ENCODE measurements at regions not wholly inside any gene's neighbourhood (a gene's known extent, or its start where the extent isn't known, plus 50 kb on each side); places are given as distances from the start of the nearest gene placed in this dataset.

GRCh38 chr20:24782301-24782700, 166.8 kb upstream of the CST7 start:
- Histone ChIP-seq H3F3A (ENCODE audit: control insufficient read depth, insufficient read depth) (no peaks in the 10 kb centered on the region), H4K20me1 (ENCODE audit: control insufficient read depth, insufficient read depth, low read depth, low read length) (no peaks in the 10 kb centered on the region), H3K9me3 (ENCODE audit: control insufficient read depth, insufficient read depth, low read length) (no peaks in the 10 kb centered on the region), H3K79me2 (ENCODE audit: control insufficient read depth, low read length) (no peaks in the 10 kb centered on the region), H3K4me3 (ENCODE audit: low read length) (no peak overlapping the region), H3K4me1 (ENCODE audit: control insufficient read depth, low read length) (no peaks in the 10 kb centered on the region), H3K27me3 (ENCODE audit: control insufficient read depth, low read length) (peaks cover 9% of the 10 kb centered on the region; the same call in 1 of the 2 replicates), H3K36me3 (ENCODE audit: control insufficient read depth, low read length) (no peaks in the 10 kb centered on the region), H3K9me2 (replicated peaks; ENCODE audit: control insufficient read depth, low read length) (no peaks in the 10 kb centered on the region), H3K27ac (ENCODE audit: low read depth, low read length) (no peak overlapping the region), H3K4me2 (ENCODE audit: low read length) (no peak overlapping the region)
- TF ChIP-seq EZH2phosphoT487 (IDR thresholded peaks at IDR 0.05; ENCODE audit: borderline replicate concordance, low read length) = no peak

GRCh38 chr20:24782801-24783630, 166.1 kb upstream of the CST7 start:
- no peaks in the 10 kb centered on the region for H3K36me3 ChIP-seq (ENCODE audit: control insufficient read depth, low read length)
- no peaks in the 10 kb centered on the region for H3K79me2 ChIP-seq (ENCODE audit: control insufficient read depth, low read length)
- H3F3A ChIP-seq (ENCODE audit: control insufficient read depth, insufficient read depth) = no peaks in the 10 kb centered on the region
- H3K27me3 ChIP-seq (ENCODE audit: control insufficient read depth, low read length) = peaks cover 9% of the 10 kb centered on the region; the same call in 1 of the 2 replicates
- H3K9me2 ChIP-seq (replicated peaks; ENCODE audit: control insufficient read depth, low read length) = no peaks in the 10 kb centered on the region
- no peak overlapping the region for H3K27ac ChIP-seq (ENCODE audit: low read depth, low read length)
- no peak overlapping the region for H3K4me3 ChIP-seq (ENCODE audit: low read length)
- H3K4me2 ChIP-seq (ENCODE audit: low read length) = no peak overlapping the region
- no peaks in the 10 kb centered on the region for H3K4me1 ChIP-seq (ENCODE audit: control insufficient read depth, low read length)
- no peaks in the 10 kb centered on the region for H4K20me1 ChIP-seq (ENCODE audit: control insufficient read depth, insufficient read depth, low read depth, low read length)
- no peaks in the 10 kb centered on the region for H3K9me3 ChIP-seq (ENCODE audit: control insufficient read depth, insufficient read depth, low read length)
- TF ChIP-seq, protein P1, sequence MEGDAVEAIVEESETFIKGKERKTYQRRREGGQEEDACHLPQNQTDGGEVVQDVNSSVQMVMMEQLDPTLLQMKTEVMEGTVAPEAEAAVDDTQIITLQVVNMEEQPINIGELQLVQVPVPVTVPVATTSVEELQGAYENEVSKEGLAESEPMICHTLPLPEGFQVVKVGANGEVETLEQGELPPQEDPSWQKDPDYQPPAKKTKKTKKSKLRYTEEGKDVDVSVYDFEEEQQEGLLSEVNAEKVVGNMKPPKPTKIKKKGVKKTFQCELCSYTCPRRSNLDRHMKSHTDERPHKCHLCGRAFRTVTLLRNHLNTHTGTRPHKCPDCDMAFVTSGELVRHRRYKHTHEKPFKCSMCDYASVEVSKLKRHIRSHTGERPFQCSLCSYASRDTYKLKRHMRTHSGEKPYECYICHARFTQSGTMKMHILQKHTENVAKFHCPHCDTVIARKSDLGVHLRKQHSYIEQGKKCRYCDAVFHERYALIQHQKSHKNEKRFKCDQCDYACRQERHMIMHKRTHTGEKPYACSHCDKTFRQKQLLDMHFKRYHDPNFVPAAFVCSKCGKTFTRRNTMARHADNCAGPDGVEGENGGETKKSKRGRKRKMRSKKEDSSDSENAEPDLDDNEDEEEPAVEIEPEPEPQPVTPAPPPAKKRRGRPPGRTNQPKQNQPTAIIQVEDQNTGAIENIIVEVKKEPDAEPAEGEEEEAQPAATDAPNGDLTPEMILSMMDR (IDR thresholded peaks at IDR 0.05; ENCODE audit: low read depth, low read length, poor library complexity, severe bottlenecking) = no peak

GRCh38 chr20:24783631-24784492, 165.2 kb upstream of the CST7 start:
- no peaks in the 10 kb centered on the region for H3K9me3 ChIP-seq (ENCODE audit: control insufficient read depth, insufficient read depth, low read length)

More at GRCh38 chr20:24783631-24784492, 165.2 kb upstream of the CST7 start:
- Histone ChIP-seq H3K27me3 (ENCODE audit: control insufficient read depth, low read length) (peaks cover 7% of the 10 kb centered on the region; the same call in 1 of the 2 replicates), H3F3A (ENCODE audit: control insufficient read depth, insufficient read depth) (no peaks in the 10 kb centered on the region), H3K9me2 (replicated peaks; ENCODE audit: control insufficient read depth, low read length) (no peaks in the 10 kb centered on the region), H3K36me3 (ENCODE audit: control insufficient read depth, low read length) (no peaks in the 10 kb centered on the region), H3K79me2 (ENCODE audit: control insufficient read depth, low read length) (no peaks in the 10 kb centered on the region), H4K20me1 (ENCODE audit: control insufficient read depth, insufficient read depth, low read depth, low read length) (no peaks in the 10 kb centered on the region), H3K4me2 (ENCODE audit: low read length) (no peak overlapping the region), H3K4me1 (ENCODE audit: control insufficient read depth, low read length) (no peaks in the 10 kb centered on the region), H3K27ac (ENCODE audit: low read depth, low read length) (no peak overlapping the region), H3K4me3 (ENCODE audit: low read length) (no peak overlapping the region)
- no peak for TF ChIP-seq EZH2phosphoT487 (IDR thresholded peaks at IDR 0.05; ENCODE audit: borderline replicate concordance, low read length)
- TF ChIP-seq, protein P1 (IDR thresholded peaks at IDR 0.05; ENCODE audit: low read depth, low read length, poor library complexity, severe bottlenecking) = no peak

Data from DOHH2 (cell line).